ENCODE measurements at regions not wholly inside any gene's neighbourhood (a gene's known extent, or its start where the extent isn't known, plus 50 kb on each side); places are given as distances from the start of the nearest gene placed in this dataset.

DNA sequence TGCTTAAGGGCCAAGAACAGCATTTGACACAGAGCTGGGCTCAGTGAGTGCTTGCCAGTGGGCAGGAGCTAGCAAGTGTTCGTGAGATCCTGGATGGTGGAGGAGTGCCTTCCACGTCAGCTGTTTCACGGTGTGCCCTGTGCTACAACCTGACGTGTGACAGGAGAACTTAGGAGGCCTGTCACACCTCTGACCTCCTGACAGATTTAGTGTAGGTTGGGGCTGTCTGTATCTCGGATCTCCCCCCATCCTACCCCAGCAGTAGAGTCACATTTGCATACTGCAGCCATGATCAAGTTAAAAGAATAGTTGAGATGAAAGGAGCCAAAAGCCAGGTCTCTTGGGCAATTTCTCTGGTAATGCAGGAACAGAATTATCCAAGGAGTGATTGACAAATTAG, 200.8 kb upstream of the CHD6 start:
- H3K9me3 Mint-ChIP-seq, result no peaks in the 10 kb centered on the region
- no peak for DNase-seq
- no peaks in the 10 kb centered on the region for H3K4me1 Mint-ChIP-seq
- H3K4me3 Mint-ChIP-seq, result no peak overlapping the region
- H3K27me3 Mint-ChIP-seq, result no peaks in the 10 kb centered on the region
- no peaks in the 10 kb centered on the region for H3K36me3 Mint-ChIP-seq
- H3K27ac Mint-ChIP-seq, result no peak overlapping the region

DNA sequence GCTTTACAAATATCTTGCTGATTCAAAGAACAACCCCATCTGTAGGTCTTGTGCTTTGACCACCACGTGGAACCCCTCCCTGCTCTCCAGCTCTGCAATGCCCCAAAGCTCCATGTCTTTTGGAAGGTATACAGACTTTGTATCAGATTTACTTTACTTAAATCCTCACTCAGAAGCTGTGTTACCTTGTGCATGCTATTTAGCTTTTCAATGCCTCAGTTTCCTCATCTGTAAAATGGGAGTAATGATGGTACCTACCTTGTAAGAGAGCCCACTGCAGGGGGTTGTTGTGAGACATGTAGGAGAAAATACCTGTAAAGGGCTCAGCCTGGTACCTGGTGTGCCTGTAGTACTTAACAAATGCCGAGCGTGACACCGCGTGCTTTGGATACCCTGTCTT, 200.2 kb upstream of the CHD6 start:
- Mint-ChIP-seq H3K4me3 (no peak overlapping the region), H3K27ac (no peak overlapping the region), H3K36me3 (no peaks in the 10 kb centered on the region), H3K4me1 (no peaks in the 10 kb centered on the region), H3K9me3 (peaks cover 3% of the 10 kb centered on the region), H3K27me3 (no peaks in the 10 kb centered on the region)
- DNase-seq, result no peak

DNA sequence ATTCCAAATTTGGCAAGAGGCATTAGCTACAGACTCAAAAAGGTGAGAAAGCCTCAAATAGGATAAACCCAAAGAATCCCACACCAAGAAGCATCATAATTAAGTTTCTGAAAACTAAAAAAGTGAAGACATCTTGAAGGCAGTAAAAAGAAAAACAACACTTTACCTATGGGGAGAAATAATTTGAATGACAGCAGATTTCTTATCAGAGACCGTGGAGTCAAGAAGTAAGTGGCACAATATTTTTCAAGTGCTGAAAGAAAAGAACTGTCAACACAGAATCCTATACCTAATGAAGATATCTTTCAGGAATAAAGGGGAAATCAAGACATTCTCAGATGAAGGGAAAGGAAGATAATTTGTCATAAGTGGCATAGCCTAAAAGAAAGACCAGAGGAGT, 193.3 kb upstream of the CHD6 start:
- Mint-ChIP-seq H3K9me3 (peaks cover 5% of the 10 kb centered on the region), H3K4me1 (no peaks in the 10 kb centered on the region), H3K36me3 (peaks cover 1% of the 10 kb centered on the region), H3K4me3 (no peak overlapping the region), H3K27ac (no peak overlapping the region), H3K27me3 (peaks cover 4% of the 10 kb centered on the region)
- no peak for DNase-seq

DNA sequence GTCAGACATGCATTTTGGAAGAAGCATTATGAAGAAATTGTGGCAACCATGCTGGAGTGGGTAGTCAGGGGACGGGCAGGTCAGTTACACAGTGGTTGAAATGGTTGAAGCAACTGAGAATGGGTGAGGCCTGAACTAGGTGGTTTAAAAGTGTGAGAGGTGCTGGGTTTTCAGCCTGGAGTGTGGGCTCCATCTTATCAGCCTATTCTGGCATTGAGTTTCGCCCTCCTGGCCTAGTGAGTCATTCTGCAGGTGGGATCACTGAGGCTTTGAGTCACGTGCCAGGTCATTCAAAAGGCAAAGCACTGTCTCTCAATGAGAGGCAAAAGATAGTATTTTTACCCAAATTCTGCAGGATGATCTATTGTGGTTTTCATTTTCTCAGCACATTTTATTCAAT, 181.9 kb upstream of the CHD6 start:
- H3K36me3 Mint-ChIP-seq, result no peaks in the 10 kb centered on the region
- no peaks in the 10 kb centered on the region for H3K4me1 Mint-ChIP-seq
- no peak overlapping the region for H3K27ac Mint-ChIP-seq
- H3K4me3 Mint-ChIP-seq, result no peak overlapping the region
- no peak for DNase-seq
- peaks cover 4% of the 10 kb centered on the region for H3K27me3 Mint-ChIP-seq
- H3K9me3 Mint-ChIP-seq, result no peaks in the 10 kb centered on the region

DNA sequence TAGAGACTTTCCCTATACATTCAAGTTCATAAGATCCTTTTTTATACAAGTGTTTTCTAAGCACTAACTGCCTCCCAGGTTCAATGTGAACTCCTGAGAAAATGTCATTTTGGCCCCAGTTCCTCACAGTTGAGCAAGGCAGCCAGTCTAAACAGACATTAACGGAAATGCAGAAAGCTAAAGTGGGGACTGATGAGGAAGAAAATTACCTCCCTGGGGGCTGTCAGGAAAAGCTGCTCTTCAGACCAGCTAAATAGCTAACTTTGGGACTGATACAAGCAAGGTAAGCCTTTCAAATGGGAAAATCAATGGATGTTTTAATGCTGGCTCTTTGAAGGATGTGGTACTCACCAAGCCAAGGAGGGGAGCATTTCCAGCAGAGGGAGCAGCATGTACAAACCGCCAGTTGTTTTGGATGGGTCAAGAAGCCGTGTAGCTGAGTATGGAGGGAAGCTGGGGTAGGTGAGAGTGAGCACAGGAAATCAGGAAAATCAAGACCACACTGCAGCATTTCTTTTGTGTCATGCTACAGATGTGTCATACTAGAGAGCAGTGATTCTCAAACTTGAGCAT, 180.8 kb upstream of the CHD6 start:
- no peaks in the 10 kb centered on the region for H3K36me3 Mint-ChIP-seq
- no peaks in the 10 kb centered on the region for H3K4me1 Mint-ChIP-seq
- H3K27me3 Mint-ChIP-seq, result peaks cover 4% of the 10 kb centered on the region
- H3K4me3 Mint-ChIP-seq, result no peak overlapping the region
- no peaks in the 10 kb centered on the region for H3K9me3 Mint-ChIP-seq
- no peak overlapping the region for H3K27ac Mint-ChIP-seq
- DNase-seq, result no peak

DNA sequence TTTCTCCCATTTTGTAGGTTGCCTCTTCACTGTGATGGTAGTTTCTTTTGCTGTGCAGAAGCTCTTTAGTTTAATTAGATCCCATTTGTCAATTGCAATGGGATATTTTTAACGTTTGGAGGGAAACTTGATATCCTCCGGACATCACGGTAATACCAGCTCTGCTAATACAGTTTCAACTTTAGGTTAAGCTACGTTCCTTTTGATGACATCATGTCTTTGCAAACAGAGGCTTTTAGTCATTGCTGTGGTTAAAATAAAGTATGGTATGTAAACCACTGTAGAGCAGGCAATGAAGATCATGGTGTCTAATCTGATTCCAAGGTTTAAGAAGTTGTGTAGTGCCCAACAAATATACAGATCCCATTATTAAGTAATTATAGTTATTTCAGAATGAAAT, 168.0 kb upstream of the CHD6 start:
- Mint-ChIP-seq H3K9me3 (no peaks in the 10 kb centered on the region), H3K27me3 (peaks cover 4% of the 10 kb centered on the region), H3K4me3 (no peak overlapping the region)

DNA sequence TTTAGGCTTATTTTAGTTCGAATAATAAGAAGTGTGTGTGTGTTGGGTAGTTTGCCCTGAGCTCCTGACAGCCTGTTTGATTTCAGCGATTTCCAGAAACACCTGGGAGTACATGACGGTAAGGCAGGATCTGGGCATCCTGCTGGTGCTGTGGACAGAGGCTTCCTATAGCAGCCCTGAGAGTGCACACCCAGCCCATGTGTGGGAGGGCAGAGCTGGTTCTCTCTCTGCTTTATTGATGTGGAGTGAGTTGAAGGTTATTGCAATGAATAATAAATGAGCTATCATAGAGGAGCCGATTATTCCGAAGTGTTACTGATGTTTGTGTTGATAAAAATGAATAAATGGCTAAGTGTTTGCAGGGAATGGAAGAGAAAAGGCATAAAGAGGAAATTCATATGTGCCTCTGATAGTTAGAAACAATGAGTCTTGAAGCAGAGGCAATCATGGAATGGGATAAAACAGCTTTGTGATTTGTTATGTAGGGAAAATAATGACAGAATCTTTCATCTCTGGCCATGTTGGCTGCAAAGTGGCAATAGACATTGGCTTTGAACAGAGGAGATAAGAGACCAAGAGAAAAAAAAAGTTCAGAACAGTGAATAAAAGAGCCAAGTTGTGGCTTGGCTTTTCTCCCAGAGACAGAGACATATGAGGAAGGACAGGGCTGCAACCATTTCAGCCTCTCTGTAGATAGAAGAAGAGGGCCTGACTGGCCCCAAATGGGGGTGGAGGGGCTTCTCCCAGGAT, 166.2 kb upstream of the CHD6 start:
- Mint-ChIP-seq H3K27me3 (peaks cover 4% of the 10 kb centered on the region), H3K9me3 (no peaks in the 10 kb centered on the region), H3K4me1 (no peaks in the 10 kb centered on the region), H3K36me3 (no peaks in the 10 kb centered on the region), H3K4me3 (no peak overlapping the region), H3K27ac (no peak overlapping the region)
- no peak for DNase-seq

More for the DNA sequence above, 168.0 kb upstream of the CHD6 start:
- no peaks in the 10 kb centered on the region for H3K36me3 Mint-ChIP-seq
- DNase-seq, result no peak
- no peak overlapping the region for H3K27ac Mint-ChIP-seq
- no peaks in the 10 kb centered on the region for H3K4me1 Mint-ChIP-seq

DNA sequence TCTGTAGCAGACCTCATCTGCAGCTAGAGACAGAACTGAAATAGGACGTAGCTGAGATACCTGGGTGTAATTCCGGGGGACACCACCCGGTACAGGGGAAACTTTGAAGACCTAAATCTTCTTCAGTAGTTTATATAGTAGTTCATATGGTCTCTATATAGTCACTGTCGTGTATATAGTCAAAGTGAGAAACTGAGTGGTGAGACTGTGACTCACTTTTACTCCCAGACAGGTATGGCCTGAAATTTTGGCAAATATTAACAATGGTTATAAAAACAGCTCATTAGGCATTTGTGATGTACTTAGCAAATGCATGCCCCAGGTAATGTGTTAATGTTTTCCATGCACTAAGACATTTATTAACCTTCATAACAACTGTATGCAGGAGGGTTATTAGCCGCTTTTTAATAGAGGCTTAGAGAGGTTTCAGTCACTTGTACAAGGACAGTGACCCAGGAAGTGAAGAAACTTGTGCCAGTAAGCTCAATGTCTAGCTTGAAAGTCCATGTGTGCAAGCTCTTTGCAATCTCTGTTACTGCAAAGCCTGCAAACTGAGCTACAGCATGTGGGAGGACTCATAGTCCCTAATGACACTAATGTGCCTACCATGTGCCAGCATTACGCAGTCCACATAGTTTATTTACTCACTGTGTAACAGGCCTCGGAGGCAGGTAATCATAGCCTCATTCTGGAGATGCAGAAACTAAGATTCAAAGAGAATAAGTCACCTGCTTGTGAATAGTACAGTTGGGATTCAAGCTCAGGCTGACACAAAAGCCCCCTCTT, 165.4 kb upstream of the CHD6 start:
- Mint-ChIP-seq H3K4me3 (no peak overlapping the region), H3K36me3 (no peaks in the 10 kb centered on the region), H3K27ac (no peak overlapping the region), H3K9me3 (no peaks in the 10 kb centered on the region), H3K27me3 (no peaks in the 10 kb centered on the region), H3K4me1 (no peaks in the 10 kb centered on the region)
- DNase-seq, result no peak

DNA sequence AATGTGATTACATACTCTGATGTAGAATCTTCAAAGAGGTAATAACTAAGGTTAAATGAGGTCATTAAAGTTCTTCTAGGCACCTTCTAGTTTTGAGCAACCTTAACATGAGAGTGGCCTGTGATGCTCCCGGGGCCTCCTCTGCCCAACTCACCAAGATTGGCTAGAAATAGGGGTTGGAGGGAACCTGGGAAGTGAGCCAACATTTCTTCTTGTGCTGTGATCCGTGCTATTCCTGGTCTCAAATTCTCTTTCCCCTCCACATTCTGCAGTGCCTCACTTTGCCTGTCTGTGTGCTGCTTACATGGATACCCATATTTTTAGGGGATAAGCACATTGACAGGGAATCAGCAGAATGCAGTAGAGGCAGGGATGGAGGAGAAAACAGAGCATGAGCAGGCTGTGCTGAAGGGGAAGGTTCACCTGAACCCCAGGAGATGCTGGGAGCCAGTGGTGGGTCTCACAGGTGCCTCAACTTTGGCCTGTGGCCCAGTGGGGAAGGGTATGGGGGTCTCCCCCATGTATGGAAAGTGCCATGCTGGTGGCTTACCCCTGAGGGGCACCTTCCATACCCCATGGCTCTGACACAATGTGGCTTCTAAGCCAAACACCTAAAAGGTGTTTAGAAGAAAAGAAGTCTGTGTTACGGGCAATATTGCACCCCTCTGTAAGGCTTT, 164.7 kb upstream of the CHD6 start:
- H3K4me1 Mint-ChIP-seq, result no peaks in the 10 kb centered on the region
- H3K4me3 Mint-ChIP-seq, result no peak overlapping the region
- H3K27ac Mint-ChIP-seq, result no peak overlapping the region
- no peaks in the 10 kb centered on the region for H3K36me3 Mint-ChIP-seq
- no peaks in the 10 kb centered on the region for H3K27me3 Mint-ChIP-seq
- no peaks in the 10 kb centered on the region for H3K9me3 Mint-ChIP-seq
- DNase-seq, result no peak

DNA sequence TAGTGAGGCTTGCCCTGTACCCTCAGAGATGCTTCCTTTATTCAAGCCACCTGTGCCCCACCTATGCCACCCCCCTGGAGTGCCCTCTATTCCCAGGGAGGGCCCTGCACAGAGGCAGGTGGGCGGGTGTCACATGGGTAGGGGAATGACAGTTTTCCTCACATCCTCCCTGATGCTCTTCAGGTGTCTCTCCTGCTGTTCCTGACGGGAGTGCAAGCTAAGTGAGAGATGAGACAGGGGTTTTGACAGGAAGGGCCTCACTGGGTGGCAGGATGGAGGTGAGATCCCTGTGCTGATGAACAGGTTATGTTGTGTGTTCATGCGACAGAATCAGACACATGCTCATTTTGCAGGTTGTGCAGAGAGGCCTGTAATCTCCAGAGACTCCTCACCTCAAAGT, 164.1 kb upstream of the CHD6 start:
- no peaks in the 10 kb centered on the region for H3K9me3 Mint-ChIP-seq
- no peak overlapping the region for H3K4me3 Mint-ChIP-seq
- H3K36me3 Mint-ChIP-seq, result no peaks in the 10 kb centered on the region
- DNase-seq, result no peak
- H3K27ac Mint-ChIP-seq, result no peak overlapping the region
- H3K4me1 Mint-ChIP-seq, result no peaks in the 10 kb centered on the region
- no peaks in the 10 kb centered on the region for H3K27me3 Mint-ChIP-seq

DNA sequence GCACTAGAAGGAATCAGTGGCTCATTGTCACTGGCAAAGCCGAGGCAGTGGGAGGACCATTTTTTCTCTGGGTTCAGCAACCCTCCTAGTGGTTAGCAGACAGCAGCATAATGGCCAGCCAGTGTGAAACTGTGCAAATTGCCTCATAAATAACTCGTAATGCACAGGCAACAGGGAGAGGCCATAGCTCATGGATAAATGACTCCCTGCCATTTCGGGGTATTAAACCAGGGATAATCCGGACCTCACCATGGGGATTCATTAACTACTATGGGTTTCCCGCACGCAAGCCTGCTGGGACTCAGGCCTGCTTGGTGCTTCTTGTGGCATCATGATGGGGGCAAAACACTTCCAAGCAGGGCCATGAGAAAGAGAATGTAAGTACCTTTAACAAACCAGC, 158.2 kb upstream of the CHD6 start:
- H3K9me3 Mint-ChIP-seq, result no peaks in the 10 kb centered on the region
- no peaks in the 10 kb centered on the region for H3K4me1 Mint-ChIP-seq
- no peak overlapping the region for H3K27ac Mint-ChIP-seq
- no peak overlapping the region for H3K4me3 Mint-ChIP-seq
- no peaks in the 10 kb centered on the region for H3K36me3 Mint-ChIP-seq
- no peak for DNase-seq
- H3K27me3 Mint-ChIP-seq, result peaks cover 6% of the 10 kb centered on the region

DNA sequence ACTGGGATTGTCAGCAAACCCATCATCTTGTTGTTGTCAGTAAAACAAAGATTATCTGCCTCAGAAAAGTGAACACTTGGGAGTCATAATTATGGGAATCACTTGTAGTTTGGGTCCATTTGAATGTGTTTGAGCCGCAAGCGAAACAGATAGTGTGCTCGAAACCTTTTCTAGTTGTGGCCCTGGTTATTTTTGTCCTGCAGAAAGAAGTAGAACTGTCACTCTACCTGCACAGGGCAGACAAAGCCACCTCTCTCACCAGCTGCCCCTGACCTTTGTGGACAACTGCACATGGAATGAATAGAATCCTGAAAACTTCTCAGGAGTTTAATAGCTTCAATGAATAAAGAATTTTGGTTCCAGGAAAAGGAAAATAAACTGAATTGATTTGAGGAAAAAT, 156.1 kb upstream of the CHD6 start:
- no peak for DNase-seq
- H3K9me3 Mint-ChIP-seq, result no peaks in the 10 kb centered on the region
- H3K27ac Mint-ChIP-seq, result no peak overlapping the region
- no peak overlapping the region for H3K4me3 Mint-ChIP-seq
- H3K36me3 Mint-ChIP-seq, result no peaks in the 10 kb centered on the region
- H3K4me1 Mint-ChIP-seq, result no peaks in the 10 kb centered on the region
- H3K27me3 Mint-ChIP-seq, result peaks cover 13% of the 10 kb centered on the region

DNA sequence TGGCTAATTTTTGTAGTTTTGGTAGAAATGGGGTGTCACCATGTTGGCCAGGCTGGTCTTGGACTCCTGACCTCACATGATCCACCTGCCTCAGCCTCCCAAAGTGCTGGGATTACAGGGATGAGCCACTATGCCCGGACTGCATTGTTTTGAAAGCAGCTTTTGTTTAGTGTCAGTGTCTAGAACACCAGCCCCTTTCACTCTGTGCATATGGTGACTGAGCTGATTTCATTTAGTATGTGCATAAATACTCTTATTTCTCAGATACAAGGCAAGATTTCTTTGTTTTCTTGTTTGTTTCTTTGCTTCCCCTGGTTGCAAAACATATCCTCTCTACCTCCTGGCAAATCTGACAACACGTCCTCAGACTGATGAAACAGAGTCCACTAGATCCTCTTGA, 152.8 kb upstream of the CHD6 start:
- Mint-ChIP-seq H3K9me3 (no peaks in the 10 kb centered on the region), H3K36me3 (no peaks in the 10 kb centered on the region), H3K27me3 (peaks cover 13% of the 10 kb centered on the region), H3K4me3 (no peak overlapping the region), H3K27ac (no peak overlapping the region), H3K4me1 (no peaks in the 10 kb centered on the region)
- no peak for DNase-seq

DNA sequence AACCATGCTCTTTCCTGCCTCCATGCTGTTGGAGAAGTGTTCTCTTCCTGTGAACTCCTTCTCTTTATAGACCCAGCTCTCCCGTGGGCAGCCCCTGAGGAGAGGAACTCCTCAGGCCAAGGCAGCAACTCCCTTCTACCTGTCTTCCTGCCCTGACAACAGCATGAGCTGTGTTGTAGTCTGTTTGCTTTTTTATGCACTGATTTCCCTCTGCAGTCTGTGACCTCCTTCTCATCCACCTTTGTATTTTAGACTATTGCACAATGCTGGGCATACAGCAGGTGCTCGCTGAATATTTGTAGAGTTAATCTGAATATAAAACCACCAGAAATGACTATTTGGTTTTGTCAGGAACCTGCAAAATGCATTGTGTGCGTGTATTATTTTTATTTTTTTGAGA, 152.2 kb upstream of the CHD6 start:
- Mint-ChIP-seq H3K27ac (no peak overlapping the region), H3K27me3 (peaks cover 15% of the 10 kb centered on the region), H3K9me3 (no peaks in the 10 kb centered on the region), H3K36me3 (no peaks in the 10 kb centered on the region), H3K4me3 (no peak overlapping the region), H3K4me1 (no peaks in the 10 kb centered on the region)
- DNase-seq, result no peak

DNA sequence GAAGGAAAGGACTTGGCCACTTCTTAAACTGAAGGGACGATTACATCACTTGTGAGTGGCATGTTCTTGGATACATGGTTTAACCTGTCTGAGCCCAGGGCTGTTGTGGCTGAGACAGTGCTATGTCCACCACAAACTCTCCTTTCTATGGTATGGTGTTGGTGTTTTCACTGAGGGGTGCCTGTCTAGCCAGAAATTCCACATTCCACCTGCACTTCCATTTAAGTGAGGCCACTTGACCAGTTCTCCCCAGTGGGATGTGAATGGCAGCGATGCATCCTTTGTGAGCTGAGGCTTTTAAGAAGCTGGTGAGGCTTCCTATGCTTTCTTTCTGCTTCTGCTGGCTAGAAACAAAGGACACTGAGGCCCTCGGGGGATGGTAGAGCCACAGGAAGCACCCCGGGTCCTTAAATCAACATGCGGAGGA, 151.4 kb upstream of the CHD6 start:
- Mint-ChIP-seq H3K4me3 (no peak overlapping the region), H3K27ac (no peak overlapping the region), H3K4me1 (no peaks in the 10 kb centered on the region), H3K27me3 (peaks cover 17% of the 10 kb centered on the region), H3K36me3 (no peaks in the 10 kb centered on the region), H3K9me3 (no peaks in the 10 kb centered on the region)
- DNase-seq, result no peak

Data from activated naive CD8-positive, alpha-beta T cell treated with anti-CD3 and anti-CD28 coated beads for 36 hours (primary cell).